AG08395 (cell line): ENCODE measurements at regions not wholly inside any gene's neighbourhood (a gene's known extent, or its start where the extent isn't known, plus 50 kb on each side); places are given as distances from the start of the nearest gene placed in this dataset.
A peak's percentile ranks its signal among the peaks of the same experiment; 100 is the strongest.

Source experiments
- DNase-seq: peaks from one replicate; pipeline ENCODE4 v3.0.0; 2012; ENCODE audit warnings: mixed read lengths, low spot score

DNA sequence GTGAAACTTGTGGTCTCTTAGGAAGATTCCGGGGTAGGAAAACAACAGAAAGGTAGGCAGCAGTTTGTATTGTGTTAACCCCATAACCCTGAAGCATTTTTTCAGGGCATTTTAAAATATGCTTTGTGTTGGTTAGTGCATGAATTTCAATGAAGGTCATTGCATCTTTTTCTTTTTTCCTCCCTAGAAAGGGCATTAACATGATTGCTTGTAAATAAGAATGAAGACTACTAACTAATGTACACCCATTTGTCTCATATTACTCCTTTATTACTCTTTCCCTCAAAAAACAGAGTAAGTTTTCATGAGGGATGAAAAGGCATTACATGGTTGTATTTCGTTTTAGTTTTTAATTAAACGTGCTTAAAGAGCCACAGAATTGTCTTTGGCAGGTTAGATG is 141.4 kb downstream of the OGFRL1 start:
- DNase-seq = no peak

GRCh38 chr6:71433441-71433840 is 144.8 kb downstream of the OGFRL1 start:
- DNase-seq = no peak

GRCh38 chr6:71444222-71444621 is 155.6 kb downstream of the OGFRL1 start:
- DNase-seq = no peak

- DNase-seq = peak; percentile 10
These were observed 157.4 kb downstream of the OGFRL1 start for GRCh38 chr6:71446057-71446456.

DNA sequence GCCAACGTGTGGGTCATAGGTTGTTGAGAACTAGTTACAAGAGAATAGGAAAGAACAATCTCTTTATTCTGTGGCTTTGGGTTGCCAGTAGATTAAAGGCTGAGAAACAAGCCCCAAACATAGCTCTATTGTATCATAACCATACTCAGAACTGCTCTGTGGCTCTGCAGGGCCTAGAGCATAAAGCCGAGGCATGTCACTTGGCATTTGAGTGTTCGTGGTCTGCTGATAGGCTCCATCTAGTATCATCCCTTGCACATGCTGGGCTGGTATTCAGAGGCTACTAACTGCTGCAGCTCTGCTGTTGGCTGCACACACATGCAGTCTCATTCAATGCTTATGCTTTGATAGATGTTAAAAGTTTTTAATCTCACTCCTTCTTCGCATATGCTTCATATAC is 157.9 kb downstream of the OGFRL1 start:
- DNase-seq = no peak

- DNase-seq = no peak
These were observed 164.2 kb downstream of the OGFRL1 start for GRCh38 chr6:71452697-71453370.

DNA sequence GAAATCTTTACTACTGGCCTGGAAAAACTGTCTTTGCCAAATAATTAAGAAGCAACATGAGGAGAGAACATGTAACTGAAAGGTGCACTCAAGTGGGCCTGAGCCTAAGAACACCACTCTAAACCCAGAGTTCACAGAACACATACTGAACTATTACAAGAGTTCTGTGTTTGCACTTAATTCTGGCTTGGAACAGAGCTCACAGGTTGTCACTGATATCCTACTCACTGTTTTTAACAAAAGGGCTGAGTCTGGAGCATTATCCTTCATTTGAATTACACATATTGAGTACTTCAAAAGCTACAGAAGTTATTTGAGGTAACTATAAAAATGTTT is 164.7 kb downstream of the OGFRL1 start:
- DNase-seq = no peak

DNA sequence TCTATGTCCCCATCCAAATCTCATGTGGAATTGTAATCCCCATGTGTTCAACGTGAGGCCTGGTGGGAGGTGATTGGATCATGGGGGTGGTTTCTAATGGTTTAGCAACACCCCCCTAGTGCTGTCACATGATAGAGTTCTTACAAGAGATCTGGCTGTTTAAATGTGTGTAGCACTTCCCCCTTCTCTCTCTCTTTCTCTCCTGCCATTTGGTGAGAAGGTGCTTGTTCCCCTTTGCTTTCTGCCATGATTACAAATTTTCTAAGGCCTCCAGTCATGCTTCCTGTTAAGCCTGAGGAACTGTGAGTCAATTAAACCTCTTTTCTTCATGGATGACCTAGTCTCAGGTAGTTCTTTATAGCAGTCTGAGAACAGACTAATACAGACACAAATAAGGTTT is 165.4 kb downstream of the OGFRL1 start:
- DNase-seq = no peak

DNA sequence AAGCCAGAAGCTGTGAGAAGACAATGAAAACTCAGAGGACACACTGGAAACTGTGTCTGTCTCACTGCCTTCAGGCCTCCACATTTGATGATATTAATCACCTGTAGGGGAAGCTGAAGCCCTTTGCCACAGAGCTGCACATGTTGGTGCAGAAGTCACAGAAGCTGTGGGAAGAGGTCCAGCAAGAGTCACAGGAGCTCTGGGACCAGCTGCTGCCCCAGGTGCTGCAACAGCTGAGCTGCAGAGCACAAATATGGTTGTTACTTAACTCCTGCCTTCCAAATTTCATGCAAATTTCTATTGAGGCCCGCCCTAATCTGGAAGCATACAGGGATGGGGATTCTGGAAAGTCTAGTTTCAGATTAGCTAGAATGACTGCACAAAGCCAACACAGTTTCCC is 169.3 kb downstream of the OGFRL1 start:
- no peak for DNase-seq

- no peak for DNase-seq
These were observed 170.6 kb downstream of the OGFRL1 start for GRCh38 chr6:71459162-71459561.

GRCh38 chr6:71460933-71461332 is 172.3 kb downstream of the OGFRL1 start:
- DNase-seq = peak; percentile 25

- no peak for DNase-seq
These were observed 174.4 kb downstream of the OGFRL1 start for GRCh38 chr6:71463061-71463460.

GRCh38 chr6:71465096-71465495 is 176.5 kb downstream of the OGFRL1 start:
- no peak for DNase-seq

DNA sequence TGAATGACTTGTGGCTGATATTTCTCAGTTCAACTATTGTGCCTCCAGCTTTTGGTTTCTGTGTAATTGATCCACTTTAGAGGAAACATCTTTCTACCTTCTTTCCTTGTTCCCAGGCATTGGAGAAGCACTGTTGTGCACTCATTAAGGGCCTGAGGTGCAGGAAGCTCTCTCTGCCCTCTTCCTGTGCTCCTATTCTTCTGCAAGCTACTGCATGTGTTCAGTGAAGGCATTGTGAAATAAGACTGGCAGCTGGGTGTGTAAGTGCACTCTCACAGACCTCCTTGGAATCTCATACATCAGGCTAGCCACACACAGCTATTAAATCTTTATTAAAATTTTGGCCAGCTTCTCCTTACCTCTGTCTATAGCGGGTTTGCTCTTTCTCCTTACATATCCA is 177.8 kb downstream of the OGFRL1 start:
- no peak for DNase-seq

- no peak for DNase-seq
These were observed 179.4 kb downstream of the OGFRL1 start for GRCh38 chr6:71468038-71468437.

DNA sequence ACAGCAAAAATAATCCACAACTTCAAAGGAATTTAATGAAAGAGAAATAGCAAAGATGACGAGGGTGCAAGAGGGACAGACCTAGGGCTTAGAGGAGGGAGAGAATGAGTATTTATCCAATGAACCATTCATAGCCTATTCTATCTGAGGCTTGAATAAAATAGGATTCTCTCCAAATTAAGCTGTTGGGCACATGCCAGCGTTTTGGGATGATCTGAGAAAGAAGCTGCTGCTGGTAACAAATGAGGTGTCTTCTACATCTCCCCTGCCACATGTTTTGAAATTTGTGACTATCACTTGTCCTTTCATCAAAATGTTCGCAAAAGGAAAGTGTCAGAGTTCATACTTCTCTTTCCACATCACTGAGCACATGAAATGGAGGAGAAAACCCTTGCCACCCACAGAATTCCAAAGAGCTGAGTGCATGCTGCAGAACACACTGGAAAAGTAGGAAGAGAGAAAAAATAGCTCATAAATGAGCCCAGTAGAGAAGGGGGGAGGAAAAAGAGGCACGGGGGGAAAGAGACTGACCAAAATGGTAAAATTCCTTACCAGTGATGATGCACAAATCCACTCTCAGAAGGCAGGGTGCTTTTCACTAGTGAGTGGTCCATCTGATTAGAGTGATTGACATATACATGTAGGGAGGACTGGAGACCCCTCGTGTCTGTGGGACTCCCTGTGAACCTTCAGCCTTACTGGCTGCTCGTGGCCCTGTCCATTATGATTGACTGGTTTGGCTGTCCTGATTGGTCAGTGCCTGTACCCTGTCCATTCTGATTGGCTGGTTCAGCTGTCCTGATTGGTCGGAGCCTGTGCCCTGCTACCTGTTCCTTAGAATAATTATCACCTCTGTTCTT is 180.5 kb downstream of the OGFRL1 start:
- DNase-seq = peak; percentile 88

DNA sequence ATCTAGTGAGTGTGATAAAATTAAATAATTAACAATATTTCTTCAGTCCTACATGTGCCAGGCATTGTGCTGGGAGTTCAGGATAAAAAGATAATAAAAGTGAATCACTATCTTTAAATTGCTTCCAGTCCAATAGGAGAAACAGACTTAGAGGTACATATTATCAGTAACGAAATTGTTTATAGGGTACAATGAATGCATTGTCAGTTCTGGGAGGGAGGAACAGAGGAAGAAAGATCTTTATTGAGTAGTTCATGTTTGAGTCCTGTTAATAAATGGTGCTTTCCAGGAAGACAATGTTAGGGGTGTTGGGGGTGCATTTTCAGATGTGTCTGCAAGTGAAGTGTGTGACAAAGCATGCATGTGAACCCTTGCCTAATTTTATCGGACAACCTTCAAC is 183.1 kb downstream of the OGFRL1 start:
- DNase-seq = no peak

DNA sequence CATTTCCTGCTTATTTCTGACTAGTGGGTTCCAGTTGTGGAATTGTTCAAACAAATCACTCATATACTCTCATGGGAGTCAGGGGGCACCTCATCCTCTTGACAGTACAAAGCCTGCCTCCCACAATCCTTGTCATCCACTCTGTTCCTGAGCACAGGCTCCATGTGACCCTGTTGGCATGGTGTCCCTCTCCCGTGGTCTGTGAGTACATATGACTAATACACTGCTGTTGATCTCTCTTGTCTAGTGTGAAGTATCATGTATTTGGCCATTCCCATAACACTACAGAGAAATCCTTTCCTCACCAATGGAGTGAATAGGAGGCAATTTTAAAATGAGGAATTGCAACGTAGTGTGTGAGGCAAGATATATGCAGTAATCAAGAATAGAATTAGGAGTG is 185.3 kb downstream of the OGFRL1 start:
- DNase-seq = peak; percentile 83

DNA sequence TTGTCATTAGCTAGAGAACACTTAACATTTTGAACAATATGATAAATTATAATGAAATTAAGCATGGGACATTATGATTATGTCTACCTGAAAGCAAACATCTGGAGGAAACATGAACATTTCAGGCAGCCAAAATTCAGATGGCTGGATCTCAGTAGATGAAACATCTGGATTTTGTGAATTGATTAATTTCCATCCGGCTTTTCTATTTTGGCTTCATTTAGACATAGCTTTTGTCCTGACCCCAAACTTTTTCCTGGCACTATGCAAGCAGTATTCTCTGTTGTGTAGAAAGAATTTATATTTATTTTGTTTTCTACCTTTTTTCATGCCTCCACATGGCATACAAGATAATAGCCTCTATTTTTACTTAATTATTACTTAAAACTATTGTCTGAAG is 186.3 kb downstream of the OGFRL1 start:
- DNase-seq = no peak

GRCh38 chr6:71476371-71476770 is 187.8 kb downstream of the OGFRL1 start:
- no peak for DNase-seq

DNA sequence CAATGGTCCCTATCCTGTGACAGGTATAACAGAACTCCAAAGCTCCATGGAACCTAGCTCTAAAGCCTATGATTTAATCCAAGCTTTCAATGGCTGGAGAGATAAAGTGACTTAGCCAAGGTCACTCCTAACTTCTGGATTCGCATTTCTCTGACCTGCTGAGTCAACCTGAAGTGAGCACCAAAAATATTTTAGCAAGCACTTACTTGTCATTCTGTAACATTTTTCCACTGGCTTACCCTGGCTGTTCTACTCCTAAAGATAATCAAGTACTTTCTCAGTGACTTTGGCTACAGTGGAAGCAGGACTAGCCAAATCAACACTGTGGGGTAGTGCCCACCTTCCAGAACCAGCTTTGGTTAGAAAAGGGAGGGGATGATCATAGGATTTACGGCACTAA is 188.3 kb downstream of the OGFRL1 start:
- no peak for DNase-seq

DNA sequence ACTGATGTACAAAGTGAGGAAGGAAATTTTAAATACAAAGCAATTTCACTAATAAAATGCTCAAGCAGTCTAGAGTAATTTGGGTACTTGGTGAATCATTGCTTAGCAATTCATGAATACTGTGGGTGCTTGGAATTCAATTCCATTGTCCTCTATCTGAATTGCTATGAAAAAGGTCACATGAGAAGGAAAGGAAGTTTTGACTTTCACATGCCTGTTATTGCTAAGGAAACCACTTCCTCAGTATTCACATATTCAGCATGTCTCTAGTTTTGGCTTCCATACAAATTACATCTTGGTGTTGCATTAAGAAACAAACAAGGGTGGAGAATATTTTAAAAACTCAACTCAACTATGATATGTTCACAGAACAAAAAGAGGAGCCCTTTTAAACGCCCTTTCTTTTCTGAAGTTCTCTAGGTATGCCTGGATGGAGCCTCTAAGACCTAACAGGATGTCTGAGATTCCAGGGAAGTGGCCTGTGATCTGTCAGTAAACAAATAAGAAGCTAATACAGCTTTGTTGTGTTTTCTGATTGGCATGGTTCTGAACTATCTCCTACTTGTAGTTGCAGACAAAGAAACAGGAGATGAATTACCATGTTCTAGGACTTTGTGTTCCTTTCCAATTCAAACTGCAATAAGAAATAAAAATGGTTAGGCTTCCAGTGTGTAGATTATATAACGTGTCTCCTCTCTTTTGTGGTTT is 190.4 kb downstream of the OGFRL1 start:
- peak; percentile 83 for DNase-seq

DNA sequence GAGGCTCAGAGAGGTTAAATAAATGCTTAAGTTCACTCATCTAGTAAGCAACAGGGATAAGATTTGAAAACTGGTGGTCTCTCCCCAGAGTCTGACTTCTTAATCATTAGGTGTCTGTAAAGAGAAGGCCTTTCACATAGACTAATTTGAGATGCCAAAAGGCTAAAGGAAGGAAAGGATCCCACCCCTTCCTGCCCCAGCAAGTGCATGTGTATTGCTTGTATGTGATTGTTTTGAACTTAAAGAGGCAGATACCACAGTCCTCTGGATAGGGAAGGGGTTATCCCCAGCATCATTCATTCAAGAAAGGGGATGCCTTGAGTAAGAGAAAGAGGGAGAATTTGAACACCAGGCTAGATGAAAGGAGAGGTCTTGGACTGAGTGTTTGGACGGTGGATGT is 192.0 kb downstream of the OGFRL1 start:
- no peak for DNase-seq
